8988T (cell line): ENCODE measurements at regions not wholly inside any gene's neighbourhood (a gene's known extent, or its start where the extent isn't known, plus 50 kb on each side); places are given as distances from the start of the nearest gene placed in this dataset.

ENCODE experiments used
- DNase-seq: peaks from one replicate; pipeline ENCODE4 v3.0.0; 2011

DNA sequence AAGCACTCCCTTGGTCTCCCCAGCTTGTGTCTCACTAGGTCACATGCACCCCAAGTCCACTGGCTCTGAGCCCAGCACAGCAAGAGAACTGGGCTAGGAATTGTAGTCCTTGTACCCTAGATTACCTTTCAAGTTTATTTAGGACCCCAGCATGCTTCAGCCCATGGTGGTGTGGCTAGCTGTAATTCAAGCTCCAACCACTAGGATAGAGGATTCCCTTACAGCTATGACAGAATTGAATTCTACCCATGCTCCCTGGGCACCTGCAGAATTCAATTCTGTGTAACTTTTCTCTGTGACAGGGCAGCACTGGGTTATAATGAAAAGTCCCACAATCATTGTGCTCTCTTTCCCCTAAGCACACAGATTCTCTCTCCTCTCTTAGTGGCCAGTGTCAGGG, 253.8 kb upstream of the DMD start:
- no peak for DNase-seq

DNA sequence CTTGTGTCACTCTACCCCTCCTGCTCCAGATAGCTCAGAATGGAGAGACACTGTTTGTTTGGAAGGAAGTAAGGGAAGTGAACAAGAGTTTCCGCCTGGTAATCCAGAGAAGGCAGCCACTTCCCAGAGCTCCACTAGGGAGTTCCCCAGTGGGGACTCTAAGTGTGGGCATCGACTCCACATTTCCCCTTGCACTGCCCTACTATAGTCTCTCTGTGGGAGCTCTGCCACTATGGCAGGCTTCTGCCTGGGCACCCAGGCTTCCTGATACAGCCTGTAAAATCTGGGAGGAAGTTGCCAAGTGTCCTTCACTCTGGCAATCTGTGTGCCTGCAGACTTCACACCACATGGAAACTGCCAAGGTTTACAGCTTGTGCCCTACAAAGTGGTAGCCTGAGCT, 245.8 kb upstream of the DMD start:
- no peak for DNase-seq

DNA sequence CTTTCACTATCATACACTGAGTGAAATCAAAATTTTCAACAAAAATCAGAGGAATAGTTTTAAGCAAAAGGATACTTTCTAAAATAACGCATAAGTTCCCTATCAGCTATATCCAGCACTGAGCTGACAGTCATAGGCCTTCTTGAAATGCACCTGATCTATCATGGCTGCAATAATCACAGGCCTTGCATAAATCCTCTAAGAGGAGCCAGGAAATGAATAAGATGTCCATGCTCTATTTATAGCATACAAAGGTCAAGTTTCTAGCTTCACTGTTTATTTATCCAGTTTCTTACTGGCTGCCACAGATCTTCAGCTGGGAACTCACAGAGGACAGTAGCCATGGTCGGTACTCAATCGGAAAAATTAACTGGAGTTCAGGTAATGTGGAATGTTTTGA, 235.9 kb upstream of the DMD start:
- no peak for DNase-seq

DNA sequence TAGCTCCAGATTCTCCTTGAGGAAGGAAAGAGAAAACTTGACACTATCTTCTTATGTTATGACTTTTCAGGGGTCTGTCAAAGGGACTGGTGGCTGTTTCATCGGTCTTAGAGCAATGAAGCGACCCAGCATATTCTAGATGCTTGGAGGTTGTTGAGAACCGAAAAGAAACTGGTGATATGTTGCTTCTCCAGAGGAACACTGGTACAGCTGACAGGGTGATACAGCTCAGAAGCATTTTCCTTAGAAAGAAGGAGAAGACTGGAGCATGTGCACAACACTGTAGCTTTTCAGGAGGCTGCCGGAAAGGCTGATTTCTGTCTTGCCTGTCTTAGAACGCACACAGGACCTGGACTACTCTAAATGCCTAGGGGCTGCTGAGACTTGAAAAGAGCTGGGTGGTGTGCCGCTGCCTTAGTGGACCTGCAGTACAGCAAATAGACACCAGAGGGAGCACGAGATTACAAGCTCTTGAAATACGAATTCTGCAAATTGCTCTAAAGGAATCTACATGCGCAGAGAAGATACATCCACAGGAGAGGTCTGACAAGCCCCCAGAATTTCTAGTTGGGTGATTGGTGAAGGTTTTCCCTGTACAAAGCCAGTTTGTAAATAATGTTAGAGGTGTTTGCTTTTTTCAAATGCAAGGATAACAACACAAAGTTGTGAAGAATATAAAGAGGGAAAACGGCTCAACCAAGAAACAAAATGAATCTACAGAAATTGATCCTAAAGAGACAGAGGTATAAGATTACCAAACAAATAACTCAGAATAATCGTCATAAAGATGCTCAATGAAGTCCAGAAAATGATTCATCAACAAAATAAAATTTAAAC, 223.1 kb upstream of the DMD start:
- peak; percentile 7 for DNase-seq

DNA sequence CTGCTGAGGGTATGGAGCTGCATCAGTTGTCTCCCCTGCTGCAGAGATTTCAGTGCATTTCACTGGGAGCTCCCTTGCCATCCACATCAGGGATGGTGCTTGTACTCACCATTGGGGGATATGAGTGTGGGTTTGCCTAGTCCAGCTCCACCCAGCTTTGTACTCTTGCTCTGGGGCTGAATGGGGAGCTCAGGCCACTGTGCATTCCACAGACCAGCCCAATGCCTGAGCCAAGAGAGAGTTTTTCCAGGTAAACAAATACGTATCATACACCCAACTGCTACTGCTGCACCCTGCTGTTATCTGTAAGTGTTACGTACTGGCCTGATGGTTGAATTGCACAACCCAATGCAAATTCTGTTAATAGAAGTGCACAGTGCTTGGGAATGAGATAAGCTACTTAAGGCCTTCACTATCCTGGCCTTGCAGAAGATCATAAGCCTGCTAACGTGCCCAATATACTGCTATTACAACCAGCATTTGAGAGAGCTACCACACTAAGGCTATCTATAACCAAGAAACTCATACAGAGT, 205.0 kb upstream of the DMD start:
- DNase-seq: no peak

DNA sequence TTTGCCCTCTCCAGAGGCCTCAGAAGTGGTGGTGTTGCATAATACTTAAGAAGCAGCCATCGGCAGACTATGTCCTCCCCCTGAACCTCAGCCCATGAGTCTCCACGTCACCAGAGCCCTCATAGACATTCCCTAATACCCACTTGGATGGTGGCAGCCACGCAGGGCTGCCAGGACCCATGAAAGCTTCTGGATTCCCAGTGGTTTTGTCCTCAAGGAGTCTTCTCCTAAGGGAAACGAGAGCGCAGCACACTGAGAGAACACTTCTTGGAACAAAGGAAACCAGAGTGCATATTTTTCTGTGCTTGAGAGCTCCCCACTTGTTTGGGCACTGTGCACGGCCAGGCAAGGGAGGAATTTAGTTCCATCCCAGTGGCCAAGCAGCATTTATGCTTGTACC, 204.1 kb upstream of the DMD start:
- DNase-seq: no peak

DNA sequence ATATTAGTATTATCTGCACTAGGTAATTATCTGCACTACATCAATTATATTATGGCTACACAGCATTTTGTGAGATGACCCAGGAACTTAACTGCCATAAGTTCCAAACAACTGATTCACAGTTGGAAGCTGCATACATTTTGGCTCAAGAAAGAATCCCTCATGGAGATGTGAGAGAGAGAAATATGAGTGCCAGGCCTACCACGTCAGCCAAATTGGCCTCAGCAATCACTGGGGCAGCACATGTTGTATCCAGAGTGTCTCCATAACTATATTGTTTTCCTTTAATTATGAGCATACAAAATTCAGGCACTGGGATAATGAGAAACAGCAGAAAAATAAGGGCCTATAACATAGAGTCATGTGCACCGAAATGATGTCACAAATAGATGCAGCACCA, 174.2 kb upstream of the DMD start:
- DNase-seq: no peak

DNA sequence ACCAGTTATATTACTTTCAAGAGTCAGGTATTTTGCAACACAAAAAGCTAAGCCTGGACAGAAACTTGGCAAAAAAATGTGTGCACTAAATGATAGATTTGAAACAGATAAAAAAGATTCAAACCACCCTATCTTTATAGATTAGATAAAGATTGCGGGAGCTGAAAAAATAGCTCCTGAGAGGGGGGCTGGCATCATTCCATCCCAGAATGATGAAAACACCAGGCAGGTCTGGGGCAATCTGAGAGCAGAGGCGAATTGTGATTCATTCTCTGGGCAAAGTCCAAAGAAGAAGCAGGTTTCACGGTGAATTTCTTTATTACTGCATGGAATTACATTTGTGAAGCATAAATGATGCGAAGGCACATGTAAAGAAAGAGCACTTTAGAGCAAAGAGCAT, 168.5 kb upstream of the DMD start:
- no peak for DNase-seq

DNA sequence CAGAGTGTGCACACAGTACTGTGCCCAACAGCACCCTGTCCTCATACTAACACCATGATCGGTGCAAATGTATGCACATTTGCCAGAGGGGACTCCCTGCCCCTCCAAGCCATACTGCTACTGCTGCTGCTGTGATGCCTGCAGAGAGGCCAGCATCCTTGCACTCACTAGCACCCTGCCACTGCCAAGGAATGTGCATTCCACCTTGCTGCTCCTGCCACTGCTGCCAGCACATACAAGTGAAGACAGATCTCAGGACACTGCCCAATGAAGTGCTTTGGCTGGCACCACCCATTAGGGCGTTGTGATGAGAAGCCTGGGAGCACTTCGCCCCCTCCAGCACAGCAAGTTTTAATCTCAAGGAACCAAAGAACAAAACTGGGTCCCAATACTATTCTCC, 146.3 kb upstream of the DMD start:
- DNase-seq: no peak

DNA sequence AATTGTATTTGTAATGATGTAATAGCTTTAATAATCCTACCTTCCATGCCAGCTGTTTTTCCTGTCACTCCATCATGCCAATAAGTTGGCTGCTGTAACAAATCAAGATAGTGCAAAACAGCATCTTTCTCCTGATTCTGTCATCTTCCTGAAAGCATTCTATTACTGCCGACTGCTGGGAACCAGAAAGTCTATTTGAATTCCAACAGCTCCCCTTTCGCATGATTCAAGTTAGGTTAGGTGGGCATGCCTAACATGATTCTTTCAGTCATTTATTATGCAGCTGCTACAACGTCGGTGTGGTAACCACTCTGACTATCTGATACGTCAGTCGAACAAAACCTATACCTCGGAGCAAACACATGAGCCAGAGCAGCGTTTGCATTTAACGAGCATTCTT, 127.9 kb upstream of the DMD start:
- no peak for DNase-seq

DNA sequence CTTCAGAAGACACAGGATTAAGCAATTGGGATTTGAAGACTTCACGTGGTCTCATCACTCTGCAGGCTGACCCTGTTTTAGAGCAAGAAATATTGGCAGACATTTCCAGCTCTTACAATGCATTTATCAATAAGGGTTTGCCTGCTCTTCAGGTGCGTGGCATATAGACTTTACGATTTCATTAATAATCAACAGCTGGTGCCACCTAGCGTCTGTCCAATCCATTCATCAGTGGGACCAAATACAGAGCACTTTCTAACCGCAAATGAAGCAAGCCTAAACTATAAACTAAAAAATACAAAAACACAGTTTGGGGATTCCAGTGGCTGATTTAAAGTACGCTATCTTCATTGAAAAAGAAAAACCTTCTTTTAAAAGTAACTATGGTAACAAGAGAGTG, 125.4 kb upstream of the DMD start:
- no peak for DNase-seq

DNA sequence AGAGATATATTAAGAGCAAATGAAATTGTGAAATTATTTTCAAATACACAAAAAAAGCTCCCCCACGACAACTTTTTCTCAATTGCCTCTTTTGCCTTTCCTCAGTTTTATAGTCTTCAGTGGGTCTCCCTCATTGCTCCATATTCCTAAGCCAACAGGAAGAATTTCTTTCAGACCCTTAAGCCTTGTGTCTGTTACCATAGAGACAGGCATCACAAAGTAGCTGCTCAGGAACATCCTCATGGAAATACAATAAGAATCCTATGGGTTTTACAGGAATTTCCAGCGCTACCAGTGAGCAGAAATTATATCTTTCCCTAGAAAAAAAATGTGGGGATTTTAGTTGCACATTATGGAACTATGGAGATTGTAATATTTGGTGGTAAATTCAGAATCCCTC, 121.9 kb upstream of the DMD start:
- no peak for DNase-seq

DNA sequence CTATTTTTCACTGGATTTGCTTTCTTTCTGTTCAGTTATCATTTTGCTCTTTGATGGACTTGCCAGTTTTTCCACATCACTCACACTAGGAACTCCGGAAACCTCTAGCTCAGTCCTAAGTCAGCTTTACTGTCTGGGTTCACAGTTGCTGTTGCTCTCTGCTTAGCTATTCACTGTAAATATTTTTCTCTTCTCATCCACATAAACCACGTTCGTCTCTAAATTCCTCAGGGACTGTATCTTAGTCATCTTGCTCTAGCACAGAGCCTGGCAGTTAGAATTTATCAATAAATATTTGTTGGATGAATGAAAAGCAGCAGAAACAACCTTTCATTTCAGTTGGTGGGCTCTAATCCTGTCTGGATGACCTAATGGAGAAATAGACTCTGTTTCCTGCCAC, 119.4 kb upstream of the DMD start:
- DNase-seq: no peak

DNA sequence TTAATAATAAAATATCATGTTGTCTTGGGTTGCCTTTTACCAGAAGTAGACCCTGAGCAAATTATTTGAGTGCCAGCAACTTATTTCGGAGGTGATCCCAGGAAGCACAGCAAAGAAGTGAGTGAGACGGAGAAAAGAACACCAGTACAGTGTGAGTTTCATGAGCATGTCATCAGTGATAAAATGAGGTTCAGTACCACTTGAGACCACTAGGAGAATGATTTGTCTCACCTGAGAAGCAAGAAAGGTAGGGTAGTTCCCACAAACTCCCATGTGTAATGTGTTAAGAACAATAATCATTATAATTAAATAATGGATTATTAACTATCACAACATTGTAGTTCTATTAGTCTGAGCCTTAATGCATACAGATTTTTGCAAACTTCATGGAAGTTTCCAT, 112.8 kb upstream of the DMD start:
- no peak for DNase-seq

DNA sequence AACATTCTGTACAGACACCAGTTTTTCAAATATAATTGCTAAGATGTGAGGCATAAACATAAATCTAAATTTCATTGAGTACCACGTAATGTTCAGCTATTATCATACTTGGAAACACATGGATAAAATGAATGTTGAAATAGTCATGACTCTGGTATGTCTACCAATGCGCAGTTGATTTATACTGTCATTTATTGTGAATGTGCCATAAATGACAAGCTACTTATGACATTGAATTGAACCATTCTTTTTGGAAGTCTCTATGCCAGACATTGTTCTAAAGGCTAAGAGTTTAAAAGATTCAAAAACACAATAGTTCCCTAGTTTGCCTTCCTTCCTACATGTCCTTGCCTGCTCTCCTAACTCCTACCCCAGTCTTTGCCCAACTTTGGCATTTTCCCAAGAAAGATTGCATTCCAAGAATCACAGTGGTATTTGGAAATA, 96.6 kb upstream of the DMD start:
- DNase-seq: no peak

DNA sequence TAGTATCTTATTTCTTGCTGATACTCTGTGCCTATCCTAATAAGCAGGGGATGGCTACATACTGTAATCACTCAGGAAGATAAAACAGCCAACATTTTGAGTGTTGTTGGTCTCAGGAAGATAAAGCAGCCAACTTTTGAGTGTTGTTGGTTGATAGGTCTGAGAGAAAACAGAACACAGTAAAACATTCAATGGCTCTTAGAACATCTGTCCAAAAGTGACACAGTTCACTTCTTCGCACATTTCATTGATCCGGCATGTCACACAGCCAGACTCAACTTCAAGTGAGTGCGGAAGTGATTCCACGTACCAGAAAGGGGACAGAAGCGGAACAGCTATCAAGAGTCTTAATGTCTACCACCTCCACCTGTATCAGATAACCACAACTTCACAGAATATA, 87.3 kb upstream of the DMD start:
- no peak for DNase-seq

DNA sequence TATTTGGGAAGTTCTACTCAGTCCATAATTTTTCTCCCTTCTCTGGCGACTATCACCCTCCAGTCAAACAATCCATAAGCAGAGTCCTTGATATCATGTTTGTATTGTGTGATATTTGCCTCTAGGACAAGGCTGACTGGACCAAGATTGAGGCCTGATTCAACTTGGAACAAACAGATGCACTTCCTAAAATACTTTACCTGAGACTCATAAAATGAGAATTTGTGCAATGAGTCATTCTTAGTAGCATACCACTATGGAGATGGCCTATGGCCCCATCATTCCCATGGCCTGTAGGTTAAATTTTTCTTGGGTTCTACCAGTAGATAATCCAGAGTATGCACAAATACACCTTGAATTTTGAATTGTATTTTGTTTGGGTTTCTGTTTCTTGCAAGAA, 74.2 kb upstream of the DMD start:
- no peak for DNase-seq

DNA sequence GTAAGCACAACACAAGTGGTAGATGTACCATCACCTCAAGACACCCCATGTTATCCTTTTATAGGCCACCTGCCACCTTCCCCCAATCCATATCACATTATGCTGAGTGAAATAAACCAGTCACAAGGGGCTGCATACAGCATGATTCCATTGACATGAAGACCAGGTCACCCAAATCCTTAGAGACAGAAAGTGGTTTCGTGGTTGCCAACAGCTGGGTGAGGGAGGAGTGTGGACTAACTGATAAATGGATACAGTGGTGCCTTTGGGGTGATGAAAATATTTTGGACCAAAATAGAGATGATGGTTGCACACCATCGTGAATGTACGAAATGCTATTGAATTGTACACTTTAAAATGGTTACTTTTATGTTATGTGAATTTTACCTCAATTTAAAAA, 65.7 kb upstream of the DMD start:
- DNase-seq: no peak

DNA sequence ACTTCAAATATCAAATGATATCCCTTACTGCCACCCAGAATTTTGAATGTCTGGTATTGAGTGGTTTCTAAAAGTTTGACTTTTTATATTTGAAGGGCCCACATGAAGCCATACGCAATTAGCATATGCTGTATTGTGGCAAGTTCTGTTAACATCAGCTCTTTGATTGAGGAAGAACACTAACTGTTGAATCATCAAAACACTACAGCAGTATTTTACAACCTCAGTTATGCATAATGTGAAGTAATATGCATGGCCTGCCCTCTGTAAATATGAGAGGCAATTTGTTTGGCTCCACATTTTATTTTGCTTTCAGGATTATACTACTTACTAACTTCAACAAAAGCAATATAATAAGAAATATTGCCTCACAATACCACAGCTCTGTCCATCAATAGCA, 62.2 kb upstream of the DMD start:
- DNase-seq: no peak

DNA sequence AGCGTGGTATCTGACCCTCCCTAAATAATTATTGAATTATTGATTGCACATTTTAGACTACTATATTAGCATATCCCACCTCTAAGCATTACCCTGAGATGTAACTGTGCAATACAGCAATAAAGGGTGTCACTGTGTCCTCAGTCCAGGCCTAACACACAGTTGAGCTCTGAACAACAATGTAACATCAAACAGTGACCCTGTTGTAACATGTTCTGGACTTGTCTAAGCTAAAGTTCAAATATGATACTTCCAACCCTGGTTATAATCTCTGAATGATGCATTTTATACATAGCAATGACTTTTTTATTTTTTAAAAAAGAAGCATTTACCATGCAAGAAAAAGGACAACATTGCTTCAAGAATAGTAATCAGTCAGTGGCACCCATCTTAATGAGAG, 61.6 kb upstream of the DMD start:
- DNase-seq: no peak
